HG03432 (cell line): ENCODE measurements at regions not wholly inside any gene's neighbourhood (a gene's known extent, or its start where the extent isn't known, plus 50 kb on each side); places are given as distances from the start of the nearest gene placed in this dataset.
"Not testable (repeated sequence)": the region's sequence is repeated elsewhere in the genome, so short reads cannot be mapped to it uniquely, and the experiment has no call there.

Experiments
- ATAC-seq: cut with Tn5 transposase; IDR thresholded peaks from one replicate; pipeline ENCODE4 v1.9.1; 2021; ENCODE audit warnings: mild to moderate bottlenecking, moderate library complexity; ENCODE audit not compliant: unreplicated experiment

DNA sequence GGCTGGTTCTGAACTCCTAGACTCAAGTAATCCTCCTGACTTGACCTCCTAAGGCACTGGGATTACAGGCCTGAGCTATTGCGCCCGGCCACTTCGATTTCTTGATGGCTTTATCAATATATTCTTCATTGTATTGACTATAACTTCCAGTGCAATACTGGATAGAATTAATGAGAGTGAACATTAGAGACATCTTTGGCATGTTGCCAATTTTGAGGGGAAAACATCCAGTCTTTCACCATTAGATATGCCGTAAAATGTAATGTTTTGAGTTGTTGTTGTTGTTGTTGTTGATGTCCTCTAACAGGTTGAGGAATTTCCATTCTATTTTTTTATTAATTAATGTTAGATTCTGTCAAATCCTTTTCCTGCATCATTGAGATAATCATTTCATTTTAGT, 578.9 kb downstream of the ZWINT start:
- no peak for ATAC-seq

DNA sequence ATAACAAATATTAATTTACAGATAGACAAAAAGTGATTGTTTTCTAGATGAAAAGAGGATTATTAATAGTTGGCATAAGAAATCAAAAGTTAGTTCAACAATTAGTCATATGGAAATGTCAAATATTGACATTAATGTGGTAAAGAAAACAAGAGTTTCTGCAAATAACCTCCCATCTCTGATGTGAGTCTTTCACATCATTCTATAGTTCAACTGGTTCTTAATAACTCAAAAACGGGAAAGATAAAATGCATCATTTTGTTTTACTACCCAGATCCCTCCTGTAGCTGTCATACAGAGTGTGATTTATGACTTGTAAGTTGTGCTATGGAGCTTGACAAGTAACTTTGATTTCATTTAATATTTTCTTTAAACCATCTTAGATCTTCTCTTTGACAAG, 594.8 kb downstream of the ZWINT start:
- no peak for ATAC-seq

DNA sequence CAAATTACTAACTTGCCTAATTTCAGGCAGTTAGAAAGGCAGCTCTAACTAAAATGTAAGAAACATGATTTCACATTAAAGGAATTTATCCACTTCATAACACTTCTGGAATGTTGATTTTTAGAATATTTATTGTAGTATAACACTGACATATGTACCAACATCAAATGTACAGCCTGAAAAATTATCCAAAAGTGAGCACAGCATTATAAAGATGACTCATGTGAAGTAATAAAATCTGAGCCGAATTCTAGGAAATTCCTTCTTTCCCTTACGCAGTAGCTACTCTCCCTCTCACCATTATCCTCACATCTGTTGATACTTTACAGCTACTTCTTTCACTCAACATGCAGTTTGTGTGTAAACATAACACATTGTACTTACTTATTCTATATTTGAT, 610.6 kb downstream of the ZWINT start:
- ATAC-seq, result no peak

DNA sequence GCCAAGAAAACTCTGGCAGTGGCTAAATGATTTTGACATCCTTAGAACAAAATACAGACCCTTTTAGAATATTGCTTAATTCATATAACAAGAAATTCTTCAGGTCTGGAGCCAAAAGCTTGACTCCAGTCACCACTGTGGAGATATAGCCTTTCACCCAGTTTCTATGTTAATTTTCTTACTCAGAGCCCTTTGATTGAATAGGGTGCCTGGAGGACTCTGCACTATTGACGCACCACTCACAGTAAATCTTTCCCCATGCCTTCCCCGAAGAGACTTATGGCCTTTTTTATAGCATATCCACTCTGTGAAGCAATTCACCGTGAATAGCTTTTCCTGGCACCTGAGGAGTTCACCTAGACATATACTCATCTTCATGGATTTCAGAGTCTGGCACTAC, 613.8 kb downstream of the ZWINT start:
- no peak for ATAC-seq

DNA sequence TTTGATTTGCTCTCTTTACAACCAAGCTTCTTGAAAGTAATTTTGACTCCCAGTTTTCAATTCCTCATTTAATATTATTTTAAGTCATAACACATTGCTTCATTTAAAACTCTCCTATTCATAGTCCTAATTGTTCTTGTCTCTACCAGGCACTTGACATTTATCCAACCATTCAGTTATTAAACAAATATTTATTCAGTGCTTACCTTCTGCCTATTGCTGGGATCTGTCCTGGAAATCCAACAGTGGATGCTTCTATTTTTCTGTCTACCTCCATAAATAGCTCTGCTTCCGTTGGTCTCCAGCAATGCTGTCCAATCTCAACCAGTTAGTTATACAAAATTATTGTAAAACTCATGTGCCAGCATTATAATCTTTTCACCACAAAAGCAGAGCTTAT, 615.1 kb downstream of the ZWINT start:
- ATAC-seq, result no peak

DNA sequence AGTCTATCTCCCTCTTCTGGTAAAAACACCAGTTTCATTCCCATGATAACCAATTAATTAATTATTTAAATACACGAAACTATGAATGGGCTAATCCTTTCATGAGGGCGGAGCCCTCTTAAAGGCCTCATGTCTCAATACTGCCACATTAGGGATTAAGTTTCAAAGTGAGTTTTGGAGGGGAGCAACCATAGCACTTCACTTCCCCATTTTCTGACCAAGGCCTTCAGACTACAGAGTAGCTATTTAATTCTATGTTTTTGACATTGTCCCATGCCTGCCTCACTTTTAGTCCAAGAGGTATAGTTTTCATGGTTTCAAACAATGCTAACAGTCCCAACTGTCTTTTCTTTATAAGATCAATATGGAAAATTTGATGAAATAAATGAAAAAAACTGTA, 618.6 kb downstream of the ZWINT start:
- no peak for ATAC-seq

DNA sequence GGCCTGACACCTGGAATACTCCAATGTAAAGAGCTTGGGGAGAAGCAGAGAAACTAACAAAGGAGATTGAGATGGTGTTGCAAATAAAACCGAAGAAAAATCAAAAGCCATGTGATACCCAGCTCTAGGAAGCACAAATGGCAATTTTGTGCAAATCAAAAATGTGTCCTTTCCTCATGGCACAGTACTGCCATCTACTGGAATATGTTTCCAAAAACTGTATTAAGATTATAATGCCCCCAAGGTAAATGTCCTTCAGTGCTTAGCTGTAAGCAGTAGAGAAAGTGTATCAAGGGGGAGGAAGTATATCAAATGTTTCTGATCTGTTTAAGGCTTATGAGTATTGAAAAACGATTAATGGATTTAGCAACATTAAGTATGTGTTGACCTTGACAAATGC, 620.3 kb downstream of the ZWINT start:
- peak; percentile 73 for ATAC-seq

DNA sequence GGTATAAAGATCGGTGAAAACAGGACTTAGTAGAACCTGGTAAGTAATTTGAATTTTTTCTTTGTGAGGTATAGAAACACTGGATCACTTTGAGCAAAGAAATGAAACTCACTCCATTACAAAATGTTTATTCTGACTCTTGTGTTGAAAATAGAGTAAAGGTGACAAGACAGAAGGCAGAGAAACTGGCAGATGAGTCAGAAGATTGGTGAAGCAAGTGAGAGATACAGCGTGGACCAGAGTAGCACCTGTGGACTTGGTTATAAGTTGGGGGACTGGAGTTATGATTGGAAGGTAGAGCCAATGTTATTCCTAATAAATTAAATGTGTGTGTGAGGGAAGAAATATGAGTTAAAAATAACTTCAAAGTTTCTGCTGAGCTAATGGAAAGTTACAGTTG, 620.9 kb downstream of the ZWINT start:
- no peak for ATAC-seq

DNA sequence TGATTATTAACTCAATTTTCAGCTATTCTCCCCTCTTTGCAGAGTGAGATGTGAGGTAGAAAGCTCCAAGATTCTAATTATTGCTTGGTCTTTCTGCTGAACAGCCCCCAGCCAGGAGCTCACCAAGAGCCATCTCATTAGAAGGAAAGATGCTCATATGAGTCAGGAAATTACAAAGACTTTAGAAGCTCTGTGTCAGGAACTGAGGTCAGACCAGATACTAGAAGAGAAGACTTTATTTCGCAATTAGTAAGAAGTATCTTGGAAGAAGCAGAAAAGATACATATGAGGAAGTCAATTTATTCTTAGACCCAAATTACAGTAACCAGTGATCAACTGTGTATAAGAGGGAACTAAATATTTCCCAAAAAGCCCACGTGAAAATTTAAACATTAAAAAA, 626.9 kb downstream of the ZWINT start:
- no peak for ATAC-seq

DNA sequence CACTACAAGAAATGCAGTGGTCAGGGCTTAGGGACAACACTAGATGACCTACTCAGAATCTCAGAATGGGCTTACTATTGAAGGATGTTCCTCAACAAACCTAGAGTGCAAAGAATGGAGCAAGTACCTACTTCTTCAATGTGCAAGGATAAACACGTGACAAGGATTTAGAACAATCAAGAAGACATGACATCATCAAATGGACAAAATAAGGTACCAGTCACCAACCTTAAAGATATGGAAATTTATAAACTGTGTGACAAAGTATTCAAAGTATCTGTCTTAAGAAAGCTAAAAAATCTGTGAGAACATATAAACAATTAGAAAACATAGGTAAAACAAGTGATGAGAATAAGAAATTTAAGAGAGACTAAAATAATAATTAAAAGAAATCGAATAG, 656.1 kb downstream of the ZWINT start:
- ATAC-seq, result no peak

DNA sequence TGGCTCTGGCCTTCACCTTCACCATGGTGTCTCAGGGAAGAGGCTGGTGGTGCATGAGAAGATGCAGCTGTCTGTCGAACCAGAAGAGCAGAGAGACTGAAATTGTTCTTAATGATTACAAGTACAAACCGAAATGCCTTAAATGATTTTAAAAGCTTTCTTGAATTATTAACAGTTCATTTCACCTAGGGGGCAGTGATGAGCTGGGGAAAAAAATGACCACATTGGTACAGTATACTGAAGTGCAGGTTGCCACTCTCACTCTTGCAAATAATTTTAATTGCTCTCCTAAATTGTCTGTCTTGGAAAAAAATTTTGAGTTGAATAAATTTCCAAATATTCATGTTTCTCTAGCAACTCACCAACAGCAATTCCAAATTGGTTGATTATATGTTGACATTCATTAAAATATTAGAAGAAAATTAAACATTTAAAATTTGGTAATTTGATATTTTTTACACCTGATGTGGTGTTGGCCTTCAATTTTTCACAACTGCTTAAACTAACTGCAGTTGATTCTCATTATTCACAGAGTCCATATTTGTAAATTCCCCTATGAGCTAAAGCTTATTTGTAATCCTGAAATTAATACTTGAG, 692.6 kb downstream of the ZWINT start:
- ATAC-seq, result peak; percentile 66

DNA sequence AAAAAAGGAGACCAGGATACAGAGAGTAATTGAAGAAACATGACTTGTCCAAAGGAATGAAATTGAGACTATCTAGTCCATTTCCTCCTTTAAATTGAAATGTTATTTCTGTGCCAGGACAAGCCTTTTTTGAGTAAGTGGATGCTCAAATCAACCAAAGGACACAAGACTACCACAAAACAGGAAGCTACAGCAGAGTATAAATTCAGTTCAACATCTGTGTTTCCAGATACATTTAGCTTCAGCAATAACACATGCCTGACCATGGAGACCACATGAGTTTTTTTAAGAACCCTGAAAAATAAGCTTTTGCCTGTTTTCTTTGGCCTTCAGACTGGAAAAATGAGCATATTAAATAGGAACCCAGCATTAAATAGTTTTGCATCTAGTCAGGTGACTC, 707.5 kb downstream of the ZWINT start:
- no peak for ATAC-seq

DNA sequence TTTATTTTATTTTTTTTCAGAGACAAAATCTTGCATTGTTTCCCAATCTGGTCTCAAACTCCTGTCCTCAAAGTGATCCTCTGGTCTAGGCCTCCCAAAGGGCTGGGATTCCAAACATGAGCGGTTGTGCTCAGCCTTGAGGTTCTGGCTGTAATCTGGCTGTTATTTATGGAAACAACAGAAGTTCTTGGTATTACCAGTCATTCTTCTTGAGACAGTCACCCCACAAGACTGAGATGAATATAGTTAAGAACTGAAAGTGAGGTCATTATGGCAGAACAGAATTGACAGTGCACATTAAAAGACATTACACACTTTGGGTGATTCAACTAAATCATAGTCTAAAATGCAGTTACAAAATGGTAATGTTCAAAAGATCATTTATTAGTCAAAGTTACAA, 719.5 kb downstream of the ZWINT start:
- ATAC-seq, result peak; percentile 58

DNA sequence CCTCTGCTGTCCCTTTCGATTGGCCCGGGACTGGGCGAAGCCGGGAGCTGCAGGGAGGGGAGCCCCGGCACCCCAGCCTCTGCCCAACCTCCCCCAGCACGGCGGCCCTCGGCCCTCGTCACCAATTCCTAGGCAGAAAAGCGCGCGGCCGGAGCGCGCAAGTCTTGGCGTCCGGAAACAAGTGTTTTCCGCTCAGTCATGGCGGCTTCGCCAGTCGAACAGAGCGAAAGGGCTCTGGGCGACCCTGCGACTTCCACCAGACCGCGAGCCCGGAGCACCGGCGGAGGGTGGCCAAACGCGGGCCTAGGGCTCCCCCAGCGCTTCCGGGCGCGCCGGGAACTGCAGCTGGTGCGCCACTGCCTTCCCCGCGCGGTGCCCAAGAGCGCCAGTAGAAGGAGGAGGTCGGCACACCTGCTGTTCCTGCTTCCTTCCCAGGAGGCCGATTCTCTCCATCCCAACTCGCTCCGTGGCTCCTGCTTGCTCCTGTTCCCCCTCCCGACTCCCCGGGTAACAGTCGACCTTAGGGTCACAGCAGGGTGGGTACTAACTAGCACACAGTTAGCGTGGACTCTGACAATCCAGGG, 729.9 kb downstream of the ZWINT start:
- peak; percentile 97 for ATAC-seq

DNA sequence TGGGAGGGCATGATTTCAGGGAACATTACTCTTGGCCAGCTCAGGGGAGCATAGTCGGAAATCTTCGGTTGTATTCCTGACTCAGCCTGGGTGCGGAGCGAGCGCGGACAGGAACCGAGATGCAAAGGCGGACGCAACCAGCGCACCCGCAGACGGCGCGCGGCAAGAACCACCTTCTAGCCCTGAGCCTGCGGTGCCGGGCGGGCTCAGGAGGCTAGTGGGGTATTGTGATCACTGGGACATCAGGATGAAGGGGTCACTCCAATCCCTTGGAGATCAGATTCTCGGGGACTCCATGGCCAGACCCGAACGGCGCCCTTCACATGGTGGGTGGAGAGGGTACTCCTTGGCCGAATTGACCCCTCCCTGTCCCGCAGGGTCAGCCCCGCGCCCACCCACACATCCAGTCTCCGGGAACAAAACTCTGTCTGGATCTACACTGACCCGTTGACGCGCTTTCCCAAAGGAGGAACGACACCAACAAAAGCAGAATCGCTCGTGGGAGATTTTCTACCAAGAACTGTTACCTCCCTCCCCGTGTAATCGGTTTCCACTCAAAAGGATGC, 730.5 kb downstream of the ZWINT start:
- ATAC-seq, result no peak

DNA sequence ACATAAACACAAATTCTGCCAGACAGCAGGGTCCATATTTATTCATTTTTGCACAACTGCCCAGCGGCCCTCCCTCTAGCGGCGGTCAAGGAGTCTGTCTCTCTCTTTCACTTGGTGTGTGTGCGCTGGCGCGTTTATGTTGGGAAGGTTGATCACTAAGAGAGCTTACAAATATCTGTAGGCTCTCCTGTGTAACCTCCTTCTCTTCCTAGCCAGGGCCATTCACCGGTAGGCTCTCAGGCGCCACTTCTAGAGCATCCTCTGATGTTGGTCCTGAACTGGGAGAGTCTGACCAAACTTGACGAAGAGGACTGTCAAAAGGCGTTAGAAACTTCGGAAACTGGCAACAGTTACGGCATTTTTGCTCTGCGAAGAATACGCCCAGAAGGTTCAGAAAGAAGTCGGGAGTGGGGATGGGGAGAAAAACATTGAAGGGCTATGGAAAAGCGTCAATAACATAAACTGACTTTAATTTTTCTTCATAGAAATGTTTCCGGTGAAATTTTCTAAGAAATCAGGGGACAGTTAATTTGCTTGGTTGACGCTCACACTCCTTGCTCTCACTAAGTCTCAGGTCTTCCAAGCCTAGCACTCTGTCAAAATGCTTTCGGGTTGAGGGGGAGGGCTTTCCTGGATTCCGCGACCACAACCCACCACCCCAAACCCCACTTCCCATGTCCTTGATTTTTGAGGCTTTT, 731.1 kb downstream of the ZWINT start:
- ATAC-seq, result peak; percentile 38

DNA sequence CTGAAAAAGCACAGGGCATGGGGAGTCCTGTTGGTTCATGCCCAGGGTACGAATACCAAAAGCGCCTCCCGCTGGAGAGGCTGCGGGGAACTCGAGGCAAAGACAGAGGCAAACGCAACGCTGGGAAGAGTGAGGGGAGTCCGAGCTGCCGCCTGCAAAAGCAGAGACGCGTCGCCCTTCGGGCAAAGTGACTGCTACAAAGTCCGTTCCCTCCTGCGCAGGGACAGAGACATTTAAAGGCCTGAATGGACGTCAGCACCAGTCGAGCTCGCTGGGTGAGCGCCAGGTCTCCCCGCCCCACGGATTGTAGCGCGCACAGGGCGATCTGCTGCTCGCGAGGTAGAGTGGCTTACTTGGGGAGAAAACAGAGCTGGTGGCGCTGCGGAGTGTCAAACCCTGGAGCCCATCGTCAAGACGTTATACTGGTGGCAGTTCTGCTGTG, 732.8 kb downstream of the ZWINT start:
- no peak for ATAC-seq

DNA sequence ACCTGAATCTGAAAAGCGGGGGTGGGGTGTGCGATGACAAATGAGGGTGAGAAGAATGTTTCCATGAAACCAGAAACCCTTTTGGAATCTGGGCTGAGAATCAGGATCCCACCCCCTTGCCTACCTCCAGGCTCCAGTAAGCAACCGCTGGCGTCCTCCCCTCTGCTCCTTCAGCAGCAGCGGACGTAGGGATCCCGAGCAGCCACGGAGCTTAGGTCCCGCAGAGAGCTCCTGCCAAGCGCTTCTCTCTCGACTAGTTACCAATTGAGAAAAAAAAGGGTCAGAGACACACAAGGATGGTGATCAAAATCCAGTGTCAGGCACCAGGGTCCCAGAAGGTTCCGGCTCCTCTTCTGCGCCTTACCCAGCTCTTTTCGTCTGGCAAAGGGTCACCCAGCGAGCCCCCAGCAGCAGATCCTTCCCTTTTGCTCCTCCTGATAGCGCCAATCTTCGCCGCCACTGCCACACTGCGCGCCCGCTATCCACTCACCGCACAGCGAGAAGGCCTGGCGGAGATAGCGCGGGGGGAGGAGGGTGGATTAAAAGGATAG, 733.5 kb downstream of the ZWINT start:
- no peak for ATAC-seq

DNA sequence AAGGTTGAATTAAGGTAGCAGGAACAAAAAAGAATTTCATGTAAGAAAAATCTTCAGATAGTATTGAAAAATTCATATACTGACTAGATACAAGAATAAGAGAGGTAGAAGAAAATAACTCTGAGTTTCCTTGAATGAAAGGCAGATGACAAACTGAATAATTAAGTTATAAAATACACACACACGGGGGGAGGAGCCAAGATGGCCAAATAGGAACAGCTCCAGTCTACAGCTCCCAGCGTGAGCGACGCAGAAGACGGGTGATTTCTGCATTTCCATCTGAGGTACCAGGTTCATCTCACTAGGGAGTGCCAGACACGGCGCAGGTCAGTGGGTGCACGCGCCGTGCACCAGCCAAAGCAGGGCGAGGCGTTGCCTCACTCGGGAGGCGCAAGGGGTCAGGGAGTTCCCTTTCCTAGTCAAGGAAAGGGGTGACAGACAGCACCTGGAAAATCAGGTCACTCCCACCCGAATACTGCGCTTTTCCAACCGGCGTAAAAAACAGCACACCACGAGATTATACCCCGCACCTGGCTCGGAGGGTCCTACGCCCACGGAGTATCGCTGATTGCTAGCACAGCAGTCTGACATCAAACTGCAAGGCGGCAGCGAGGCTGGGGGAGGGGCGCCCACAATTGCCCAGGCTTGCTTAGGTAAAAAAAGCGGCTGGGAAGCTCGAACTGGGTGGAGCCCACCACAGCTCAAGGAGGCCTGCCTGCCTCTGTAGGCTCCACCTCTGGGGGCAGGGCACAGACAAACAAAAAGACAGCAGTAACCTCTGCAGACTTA, 759.2 kb downstream of the ZWINT start:
- ATAC-seq, result not testable (repeated sequence)

DNA sequence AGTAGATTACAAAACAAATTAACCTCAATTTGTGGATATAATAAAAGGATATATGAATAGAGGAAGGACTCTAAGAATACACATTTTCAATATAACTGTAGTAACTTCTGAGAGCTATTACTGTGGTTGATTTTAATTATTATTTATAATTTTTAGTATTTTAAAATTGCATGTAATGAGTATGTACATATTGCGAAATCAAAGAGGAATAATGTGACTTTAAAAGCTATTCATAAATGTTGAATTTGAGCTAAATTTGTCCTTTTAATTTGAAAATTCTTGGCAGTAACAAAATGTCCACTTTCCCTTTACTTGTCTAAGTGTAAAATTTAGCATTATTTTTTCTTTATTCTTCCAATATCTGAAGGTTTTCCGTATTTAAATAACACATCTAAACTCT, 750.6 kb upstream of the PCDH15 start:
- no peak for ATAC-seq

DNA sequence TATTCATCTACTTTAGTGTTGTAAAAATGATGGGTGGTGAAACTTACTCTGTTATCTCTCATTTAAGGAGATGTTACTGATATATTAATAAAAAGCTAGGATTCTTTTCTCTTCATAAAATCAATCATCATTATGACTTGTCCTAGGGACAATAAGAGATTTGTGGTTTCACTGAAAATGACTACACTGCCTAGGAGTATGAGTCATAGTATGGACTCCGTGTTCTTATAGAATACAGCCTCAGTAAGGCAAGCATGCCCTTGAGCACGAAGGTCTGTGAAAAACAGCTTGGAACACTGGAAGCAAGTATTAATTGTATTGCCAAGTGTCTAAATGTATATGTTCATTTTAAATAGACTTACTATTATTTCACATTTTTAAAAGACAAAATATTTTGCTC, 749.2 kb upstream of the PCDH15 start:
- ATAC-seq, result no peak
